Right cardiac atrium (tissue), 5 donors: ENCODE measurements at regions not wholly inside any gene's neighbourhood (a gene's known extent, or its start where the extent isn't known, plus 50 kb on each side); places are given as distances from the start of the nearest gene placed in this dataset.

Experiments
- ATAC-seq, 2 donors: fragments of 200-7000 bp; cut with Tn5 transposase; one replicate each; pipeline versions ENCODE4 v1.8.0 to v1.9.1; 2020; ENCODE audit warnings: moderate library complexity in 2 of 2, mild to moderate bottlenecking in 1 of 2
- DNase-seq, 3 donors: peaks; one replicate each; pipeline ENCODE4 v3.0.0-alpha.2; 2020
- H3K27ac ChIP-seq: one replicate; pipeline ENCODE4 v1.5.1; 2013; ENCODE audit warnings: mild to moderate bottlenecking, low read length, control low read depth, moderate library complexity
- H3K27me3 ChIP-seq: one replicate; pipeline ENCODE4 v1.6.1; 2013; ENCODE audit not compliant: control insufficient read depth, insufficient read depth
- H3K4me1 ChIP-seq: one replicate; pipeline ENCODE4 v1.6.1; 2013; ENCODE audit warnings: low read length; ENCODE audit not compliant: control insufficient read depth, insufficient read depth
- H3K4me3 ChIP-seq: one replicate; pipeline ENCODE4 v1.5.1; 2013; ENCODE audit warnings: low read length, control low read depth
- H3K9me3 ChIP-seq: one replicate; pipeline ENCODE4 v1.6.1; 2013; ENCODE audit warnings: low read length; ENCODE audit not compliant: control insufficient read depth
- WGBS: extraction: QIAGEN DNeasy Blood & Tissue Kit; methylation state at CpG from one replicate; pipeline ENCODE4 v1.1.7; 2013; 5-methylcytosine and 5-hydroxymethylcytosine counted together
- intact Hi-C, 4 donors: fragments of 100-400 bp; cut with DNase I; formaldehyde crosslinking; loops; one replicate each; pipeline versions ENCODE4 v1.11.0 to v1.14.0; 2022 to 2023
- donor health status: healthy with polysubstance abuse.
- donor health status: DM: no; HTN: yes; CAD: no.
- donor health status: DM: no; HTN: no; CAD: no.
- donor health status: DM: no; HTN: yes; CAD: no; lungs with severe emphysema.
- donor health status: DM: yes; HTN: yes; CAD: no.

GRCh38 chr5:155116456-155117251, 103.1 kb downstream of the KIF4B start:
- intact Hi-C loops: no loop called here
- H3K4me3 ChIP-seq: no peak overlapping the region
- DNase-seq (no peak), ATAC-seq (no peak)
- WGBS: 79% methylated on average over 13 of the region's 13 CpGs
- H3K4me1 ChIP-seq: no peaks in the 10 kb centered on the region
- no peak overlapping the region for H3K27ac ChIP-seq
- no peaks in the 10 kb centered on the region for H3K9me3 ChIP-seq
- no peaks in the 10 kb centered on the region for H3K27me3 ChIP-seq

GRCh38 chr5:155125551-155126095, 112.1 kb downstream of the KIF4B start:
- no peaks in the 10 kb centered on the region for H3K27me3 ChIP-seq
- no peak overlapping the region for H3K4me3 ChIP-seq
- intact Hi-C loops: no loop called here
- 15% methylated on average over 7 of the region's 7 CpGs for WGBS
- ATAC-seq: no peak
- H3K4me1 ChIP-seq: no peaks in the 10 kb centered on the region
- DNase-seq: no peak
- H3K9me3 ChIP-seq: no peaks in the 10 kb centered on the region
- no peak overlapping the region for H3K27ac ChIP-seq

DNA sequence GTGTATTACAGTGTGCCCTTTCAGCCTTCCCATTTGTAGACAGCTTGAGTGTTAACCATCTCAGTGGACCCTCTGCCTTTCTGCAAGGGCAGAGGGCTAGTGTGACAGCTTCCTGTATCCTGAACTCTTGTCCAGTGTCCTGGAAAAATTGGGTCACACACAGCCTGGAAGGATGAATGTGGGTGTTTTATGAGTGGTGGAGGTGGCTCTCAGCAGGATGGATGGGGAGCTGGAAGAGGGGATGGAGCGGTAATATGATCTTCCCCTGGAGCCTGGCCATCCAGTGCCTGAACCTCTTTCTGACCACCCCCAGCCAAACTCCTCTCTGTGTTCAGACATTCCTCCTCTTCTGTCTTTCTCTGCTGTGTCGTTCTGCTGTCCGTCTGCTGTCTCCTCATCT, 113.0 kb downstream of the KIF4B start:
- intact Hi-C loops: no loop called here
- 51% methylated on average over 3 of the region's 3 CpGs for WGBS
- no peaks in the 10 kb centered on the region for H3K4me1 ChIP-seq
- no peak overlapping the region for H3K27ac ChIP-seq
- no peak overlapping the region for H3K4me3 ChIP-seq
- H3K27me3 ChIP-seq: no peaks in the 10 kb centered on the region
- DNase-seq: no peak
- H3K9me3 ChIP-seq: no peaks in the 10 kb centered on the region
- peak in 1 of 2 donors; percentile 37 for ATAC-seq

DNA sequence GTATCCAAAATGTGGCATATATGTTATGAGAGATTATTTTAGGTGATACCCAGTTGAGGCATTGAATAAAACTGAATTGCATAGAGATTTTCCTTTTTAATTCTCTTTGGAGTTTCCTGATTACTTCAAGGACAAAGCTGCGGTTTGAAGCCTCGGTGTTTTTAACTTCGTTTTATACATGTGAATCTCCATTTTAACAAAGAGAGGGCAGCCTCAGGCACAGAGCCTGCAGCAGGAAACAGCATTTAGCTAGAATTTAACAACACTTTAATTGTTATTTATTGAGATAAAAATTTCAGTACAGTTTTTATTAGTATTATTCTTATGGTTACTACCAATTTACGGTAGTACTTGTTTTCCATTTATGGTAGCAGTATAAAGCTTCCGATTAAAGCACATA, 114.0 kb downstream of the KIF4B start:
- Histone ChIP-seq H3K9me3 (no peaks in the 10 kb centered on the region), H3K27me3 (no peaks in the 10 kb centered on the region), H3K4me3 (no peak overlapping the region), H3K27ac (no peak overlapping the region), H3K4me1 (no peaks in the 10 kb centered on the region)
- DNase-seq (no peak), ATAC-seq (no peak)
- WGBS: 87% methylated on average over 5 of the region's 5 CpGs
- intact Hi-C loops: no loop called here

DNA sequence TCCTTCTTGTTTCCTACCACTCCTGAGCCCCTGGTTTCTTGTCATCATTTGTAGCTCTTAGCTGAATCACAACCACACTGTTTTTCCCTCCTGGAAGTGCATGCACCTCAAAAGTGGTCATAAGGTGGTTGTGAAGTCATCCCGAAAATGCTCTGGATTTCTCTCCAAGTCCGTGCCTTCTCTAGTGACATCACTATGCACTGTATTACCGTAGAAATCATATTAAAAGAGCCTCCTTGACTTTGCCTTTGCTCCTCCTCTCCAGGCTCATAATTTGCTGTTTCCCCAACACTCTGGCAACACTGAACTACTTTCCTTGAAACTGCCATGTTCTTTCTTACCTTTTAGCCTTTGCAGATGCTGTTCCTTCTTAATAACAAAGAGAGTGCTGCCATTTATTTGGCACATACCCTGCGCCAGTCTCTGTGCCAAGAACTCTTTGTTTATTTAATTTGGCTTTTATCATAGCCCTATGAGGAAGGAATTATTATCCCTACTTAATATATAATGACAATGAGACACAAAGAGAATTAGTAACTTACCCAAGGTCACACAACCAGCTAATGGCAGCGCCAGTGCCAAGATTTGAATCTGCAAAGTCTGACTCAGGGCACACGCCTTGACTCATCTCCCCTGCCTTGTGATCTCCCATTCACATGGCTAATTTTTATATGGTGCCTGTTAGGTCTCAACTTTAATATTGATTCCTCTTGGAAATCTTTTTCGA, 115.4 kb downstream of the KIF4B start:
- 82% methylated on average over 7 of the region's 7 CpGs for WGBS
- DNase-seq (no peak), ATAC-seq (no peak)
- no peaks in the 10 kb centered on the region for H3K9me3 ChIP-seq
- no peaks in the 10 kb centered on the region for H3K27me3 ChIP-seq
- no peak overlapping the region for H3K4me3 ChIP-seq
- intact Hi-C loops: no loop called here
- H3K27ac ChIP-seq: no peak overlapping the region
- no peaks in the 10 kb centered on the region for H3K4me1 ChIP-seq

DNA sequence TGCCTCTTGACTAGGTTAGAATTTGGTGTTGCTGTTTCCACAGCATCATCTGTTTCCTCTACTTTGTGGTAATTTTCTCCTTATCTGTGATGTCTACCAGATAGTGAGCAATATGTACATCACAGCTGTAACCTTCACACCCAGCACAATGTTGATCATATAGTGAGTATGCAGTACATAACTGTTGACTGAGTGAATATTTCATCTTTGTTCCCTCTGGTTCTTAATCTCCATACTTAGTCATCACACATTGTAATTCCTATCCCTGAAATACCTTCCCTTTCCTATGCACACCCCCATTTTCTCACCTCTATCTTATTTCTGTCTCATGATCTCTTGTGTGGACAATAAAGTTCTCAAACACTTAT, 115.9 kb downstream of the KIF4B start:
- intact Hi-C loops: no loop called here
- no peaks in the 10 kb centered on the region for H3K9me3 ChIP-seq

DNA sequence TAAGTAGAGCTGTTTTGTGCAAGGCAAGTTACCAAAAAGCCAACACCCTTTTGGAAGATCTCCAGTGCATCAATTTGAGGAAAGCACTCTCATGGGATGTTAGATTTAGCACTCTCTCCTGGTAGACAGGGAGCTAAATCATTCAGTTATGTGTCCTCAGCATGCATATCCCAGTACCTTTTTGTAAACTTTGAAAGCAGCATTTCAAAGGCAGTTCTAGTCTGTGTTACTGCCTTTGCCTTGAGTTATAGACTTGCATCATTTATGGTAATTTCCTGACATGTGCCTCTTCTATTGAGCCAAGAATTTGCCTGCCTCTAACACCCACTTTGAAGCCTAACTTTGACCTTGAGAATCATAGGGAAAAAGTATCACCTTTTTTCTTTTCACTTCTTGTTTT, 120.6 kb downstream of the KIF4B start:
- DNase-seq (no peak), ATAC-seq (no peak)
- Histone ChIP-seq H3K27me3 (no peaks in the 10 kb centered on the region), H3K4me3 (no peak overlapping the region), H3K9me3 (no peaks in the 10 kb centered on the region), H3K4me1 (peaks cover under 1% of the 10 kb centered on the region), H3K27ac (no peak overlapping the region)
- intact Hi-C loops: loop anchor here in 2 of 4 donors (5.0 to 10.0 kb wide), 3 partner anchors 152 to 591 kb away; no protein-coding TSS in a partner anchor

More for the DNA sequence above, 115.9 kb downstream of the KIF4B start:
- Histone ChIP-seq H3K4me1 (no peaks in the 10 kb centered on the region), H3K27ac (no peak overlapping the region), H3K4me3 (no peak overlapping the region), H3K27me3 (no peaks in the 10 kb centered on the region)
- ATAC-seq (no peak), DNase-seq (no peak)

DNA sequence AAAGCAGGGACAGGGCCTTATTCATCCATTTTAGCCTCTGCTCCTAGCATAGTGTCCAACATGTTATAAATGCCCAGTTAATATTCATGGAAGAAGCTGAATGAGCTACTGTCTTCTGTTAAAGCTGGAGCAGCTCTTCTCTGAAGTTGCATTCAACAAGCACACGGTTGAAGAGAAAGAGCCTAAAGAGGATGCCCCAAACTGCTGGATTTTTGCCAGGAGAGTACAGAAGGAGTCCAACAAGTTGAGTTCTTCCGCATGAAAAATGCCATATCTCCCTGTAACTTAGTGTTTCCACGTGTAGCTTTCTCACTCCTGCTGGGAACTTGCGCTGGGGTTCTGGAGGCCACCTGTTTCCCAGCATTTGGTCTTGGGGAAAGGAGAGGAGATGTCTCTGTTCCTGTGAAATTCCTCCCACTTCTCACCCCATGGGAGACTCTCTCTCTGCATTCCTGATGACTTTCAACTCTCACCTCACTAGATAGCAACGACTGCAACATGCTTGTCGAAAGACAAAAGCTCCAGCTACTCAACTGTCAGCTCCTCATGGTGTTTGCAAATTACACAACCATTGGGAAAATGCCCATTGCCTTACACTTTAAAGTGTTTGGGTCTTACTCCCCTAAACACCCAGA, 122.8 kb downstream of the KIF4B start:
- 23% methylated on average over 6 of the region's 6 CpGs for WGBS
- peaks cover 4% of the 10 kb centered on the region for H3K4me1 ChIP-seq
- peak; percentile 49 to 72 for ATAC-seq
- no peaks in the 10 kb centered on the region for H3K9me3 ChIP-seq
- H3K27me3 ChIP-seq: no peaks in the 10 kb centered on the region
- H3K27ac ChIP-seq: no peak overlapping the region
- intact Hi-C loops: loop anchor here in 1 of 4 donors (10.0 kb wide), 1 partner anchor 588 kb away; no protein-coding TSS in a partner anchor
- H3K4me3 ChIP-seq: no peak overlapping the region
- DNase-seq: no peak

DNA sequence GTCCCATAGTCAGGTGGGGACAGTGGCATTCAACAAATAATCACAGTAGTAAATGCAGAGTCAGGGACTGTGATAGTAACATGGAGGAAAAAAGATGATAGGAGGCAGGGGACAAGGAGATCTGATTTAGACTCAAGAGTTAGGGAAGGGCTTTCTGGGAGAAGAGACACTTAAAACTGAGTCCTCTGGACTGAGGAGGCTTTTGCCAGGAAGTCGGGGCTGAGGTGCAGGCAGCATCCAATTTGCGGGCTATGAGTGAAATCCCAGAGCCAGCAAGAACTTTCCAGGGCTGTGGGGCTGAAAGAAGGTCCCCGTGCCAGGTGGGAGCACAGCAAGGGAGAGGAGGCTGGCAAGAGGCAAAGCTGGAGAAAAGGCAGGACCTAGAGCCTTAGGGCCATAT, 124.1 kb downstream of the KIF4B start:
- Histone ChIP-seq H3K4me1 (peaks cover 4% of the 10 kb centered on the region), H3K27ac (peak overlapping the region; percentile 37), H3K9me3 (no peaks in the 10 kb centered on the region), H3K4me3 (no peak overlapping the region), H3K27me3 (no peaks in the 10 kb centered on the region)
- no peak for ATAC-seq
- 64% methylated on average over 3 of the region's 3 CpGs for WGBS
- DNase-seq: no peak
- intact Hi-C loops: loop anchor here in 1 of 4 donors (10.0 kb wide), 1 partner anchor 587 kb away; no protein-coding TSS in a partner anchor

GRCh38 chr5:155140646-155141045, 127.1 kb downstream of the KIF4B start:
- WGBS: 91% methylated on average over 5 of the region's 5 CpGs
- no peak for DNase-seq
- Histone ChIP-seq H3K4me1 (peaks cover 4% of the 10 kb centered on the region), H3K27me3 (no peaks in the 10 kb centered on the region), H3K4me3 (no peak overlapping the region), H3K27ac (no peak overlapping the region), H3K9me3 (no peaks in the 10 kb centered on the region)
- intact Hi-C loops: no loop called here
- ATAC-seq: no peak

DNA sequence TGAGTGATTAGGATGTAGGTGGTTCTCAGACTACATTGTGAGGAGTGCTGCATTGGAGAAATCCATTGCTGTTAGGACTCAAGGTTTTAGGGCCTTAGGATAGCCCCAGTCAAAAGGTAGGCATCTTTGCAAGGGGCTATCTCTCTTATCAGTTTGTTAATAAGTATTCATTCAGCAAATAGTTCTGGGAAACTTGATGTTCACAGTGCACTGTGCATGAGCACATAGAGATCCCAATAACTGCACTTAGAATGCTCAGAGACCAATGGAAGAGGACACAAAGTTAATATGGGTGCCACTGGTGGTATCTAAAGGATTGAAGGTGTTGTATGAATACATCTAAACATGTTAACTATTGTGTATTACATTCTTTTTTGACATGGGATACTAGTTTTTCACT, 131.4 kb downstream of the KIF4B start:
- H3K9me3 ChIP-seq: no peaks in the 10 kb centered on the region
- intact Hi-C loops: no loop called here
- H3K4me3 ChIP-seq: no peak overlapping the region
- DNase-seq (no peak), ATAC-seq (no peak)
- H3K27ac ChIP-seq: no peak overlapping the region
- H3K27me3 ChIP-seq: no peaks in the 10 kb centered on the region
- peaks cover 2% of the 10 kb centered on the region for H3K4me1 ChIP-seq
